Neural cell (in vitro differentiated cells): ENCODE measurements at regions not wholly inside any gene's neighbourhood (a gene's known extent, or its start where the extent isn't known, plus 50 kb on each side); places are given as distances from the start of the nearest gene placed in this dataset.

Experiments used
- H2AFZ ChIP-seq: fragments of 200-600, 300-800 bp; sonication (generic), shearing (Covaris generic); 2 replicates; pipeline ENCODE4 v1.6.0; 2014; ENCODE audit warnings: low read depth, mild to moderate bottlenecking, antibody characterized with exemption, low read length, moderate library complexity
- H3F3A ChIP-seq: fragments of 200-600 bp; shearing (Covaris generic); 2 replicates; pipeline ENCODE4 v1.6.1; 2016; ENCODE audit warnings: mild to moderate bottlenecking, moderate library complexity, mixed read lengths, antibody characterized with exemption, low read length; ENCODE audit not compliant: insufficient read depth, poor library complexity, severe bottlenecking
- H3K27ac ChIP-seq: fragments of 200-600, 300-800 bp; sonication (generic), shearing (Covaris generic); 2 replicates; pipeline ENCODE4 v1.5.1; 2014; ENCODE audit warnings: mild to moderate bottlenecking, low read length, moderate library complexity
- H3K27me3 ChIP-seq: fragments of 300-800, 200-600 bp; sonication (generic), shearing (Covaris generic); 2 replicates; pipeline ENCODE4 v1.6.0; 2014; ENCODE audit warnings: mild to moderate bottlenecking, low read depth, low read length, moderate library complexity; ENCODE audit not compliant: insufficient read depth
- H3K36me3 ChIP-seq: fragments of 300-800, 200-600 bp; sonication (generic), shearing (Covaris generic); 2 replicates; pipeline ENCODE4 v1.5.1; 2014; ENCODE audit warnings: mild to moderate bottlenecking, antibody characterized with exemption, low read length, moderate library complexity; ENCODE audit not compliant: insufficient read depth
- H3K4me2 ChIP-seq: fragments of 300-800, 200-600 bp; sonication (generic), shearing (Covaris generic); 2 replicates; pipeline ENCODE4 v1.6.0; 2014; ENCODE audit warnings: mild to moderate bottlenecking, low read length
- H3K4me3 ChIP-seq: fragments of 300-800, 200-600 bp; sonication (generic), shearing (Covaris generic); 2 replicates; pipeline ENCODE4 v1.5.1; 2014; ENCODE audit warnings: mild to moderate bottlenecking, low read length, moderate library complexity
- H3K79me2 ChIP-seq: fragments of 200-600 bp; shearing (Covaris generic); replicated peaks from 2 replicates; pipeline ENCODE4 v1.6.0; 2014; ENCODE audit warnings: mild to moderate bottlenecking, low read length, moderate library complexity; ENCODE audit not compliant: insufficient read depth
- H3K9ac ChIP-seq: fragments of 300-800, 200-600 bp; sonication (generic), shearing (Covaris generic); 2 replicates; pipeline ENCODE4 v1.6.1; 2016; ENCODE audit warnings: mild to moderate bottlenecking, low read length, mixed read lengths
- H3K9me2 ChIP-seq: fragments of 200-600 bp; shearing (Covaris generic); 2 replicates; pipeline ENCODE4 v1.6.1; 2016; ENCODE audit warnings: mild to moderate bottlenecking, low read length, mixed read lengths; ENCODE audit not compliant: insufficient read depth
- H3K9me3 ChIP-seq: fragments of 200-600, 300-800 bp; sonication (generic), shearing (Covaris generic); 2 replicates; pipeline ENCODE4 v1.6.1; 2016; ENCODE audit warnings: mild to moderate bottlenecking, mixed run types, low read length, moderate library complexity, mixed read lengths
- H4K20me1 ChIP-seq: fragments of 200-600 bp; shearing (Covaris generic); 2 replicates; pipeline ENCODE4 v1.6.1; 2016; ENCODE audit warnings: mild to moderate bottlenecking, mixed run types; ENCODE audit not compliant: insufficient read depth
- EP300 ChIP-seq: fragments of 450-650 bp; conservative IDR thresholded peaks from 2 replicates; pipeline ENCODE4 v1.6.1; 2014; ENCODE audit warnings: antibody characterized with exemption, mild to moderate bottlenecking, moderate library complexity; ENCODE audit not compliant: poor library complexity, severe bottlenecking
- EZH2 ChIP-seq: fragments of 200-600, 300-800 bp; shearing (Covaris generic), sonication (generic); IDR thresholded peaks from 2 replicates; pipeline ENCODE4 v1.6.1; 2014; ENCODE audit warnings: antibody characterized with exemption, low read length, borderline replicate concordance, mild to moderate bottlenecking; ENCODE audit not compliant: insufficient read depth, poor library complexity, severe bottlenecking
- MXI1 ChIP-seq: fragments of 450-650 bp; conservative IDR thresholded peaks from 2 replicates; pipeline ENCODE4 v1.6.1; 2014; ENCODE audit warnings: antibody characterized with exemption, mild to moderate bottlenecking; ENCODE audit not compliant: poor library complexity, severe bottlenecking
- POLR2AphosphoS5 ChIP-seq: IDR thresholded peaks from 2 replicates; pipeline ENCODE4 v1.6.1; 2012
- RAD21 ChIP-seq: fragments of 450-650 bp; conservative IDR thresholded peaks from 2 replicates; pipeline ENCODE4 v1.6.1; 2014; ENCODE audit warnings: antibody characterized with exemption, mild to moderate bottlenecking, moderate library complexity
- SMC3 ChIP-seq: fragments of 450-650 bp; conservative IDR thresholded peaks from 2 replicates; pipeline ENCODE4 v1.6.1; 2014; ENCODE audit warnings: antibody characterized with exemption, mild to moderate bottlenecking, moderate library complexity; ENCODE audit not compliant: poor library complexity
- TAF1 ChIP-seq: IDR thresholded peaks from 2 replicates; pipeline ENCODE4 v1.6.1; 2012; ENCODE audit warnings: low read depth
- TF ChIP-seq, protein P1 (sequence below): fragments of 450-650 bp; IDR thresholded peaks from 2 replicates; pipeline ENCODE4 v1.5.1; 2014; ENCODE audit warnings: antibody characterized with exemption, mild to moderate bottlenecking, moderate library complexity; ENCODE audit not compliant: poor library complexity, severe bottlenecking
- TF ChIP-seq, protein P2 (sequence below): IDR thresholded peaks from 2 replicates; pipeline ENCODE4 v1.6.1; 2012; ENCODE audit warnings: borderline replicate concordance

DNA sequence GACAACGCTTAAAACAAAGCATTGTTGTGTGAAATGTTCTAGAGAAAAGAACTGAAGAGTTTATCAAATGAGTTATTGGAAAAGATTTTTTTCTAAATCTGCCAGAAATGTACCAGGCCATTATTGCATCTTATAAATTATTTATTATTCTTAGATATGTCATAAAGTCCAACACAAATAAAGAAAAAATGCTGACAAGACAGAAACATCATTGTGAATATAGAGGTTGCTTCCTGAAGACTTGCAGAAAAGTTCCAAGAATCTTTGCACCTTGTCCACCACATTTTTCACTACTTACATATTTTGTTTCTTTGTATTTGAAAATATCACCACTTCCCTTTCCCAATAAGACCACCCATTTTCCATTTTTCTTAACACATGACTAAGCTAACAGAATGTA, 545.8 kb downstream of the IQCM start:
- Histone ChIP-seq H3K9me3 (peaks cover 1% of the 10 kb centered on the region), H4K20me1 (no peaks in the 10 kb centered on the region), H3K27ac (no peak overlapping the region), H3K79me2 (no peaks in the 10 kb centered on the region), H3F3A (no peaks in the 10 kb centered on the region), H3K4me2 (no peak overlapping the region), H3K9ac (no peak overlapping the region), H3K9me2 (no peaks in the 10 kb centered on the region), H2AFZ (no peak overlapping the region), H3K4me3 (no peak overlapping the region), H3K27me3 (no peaks in the 10 kb centered on the region), H3K36me3 (no peaks in the 10 kb centered on the region)
- TF ChIP-seq EZH2 (no peak), POLR2AphosphoS5 (no peak), TAF1 (no peak), SMC3 (no peak), EP300 (no peak), RAD21 (no peak), MXI1 (no peak)
- TF ChIP-seq, protein P1, sequence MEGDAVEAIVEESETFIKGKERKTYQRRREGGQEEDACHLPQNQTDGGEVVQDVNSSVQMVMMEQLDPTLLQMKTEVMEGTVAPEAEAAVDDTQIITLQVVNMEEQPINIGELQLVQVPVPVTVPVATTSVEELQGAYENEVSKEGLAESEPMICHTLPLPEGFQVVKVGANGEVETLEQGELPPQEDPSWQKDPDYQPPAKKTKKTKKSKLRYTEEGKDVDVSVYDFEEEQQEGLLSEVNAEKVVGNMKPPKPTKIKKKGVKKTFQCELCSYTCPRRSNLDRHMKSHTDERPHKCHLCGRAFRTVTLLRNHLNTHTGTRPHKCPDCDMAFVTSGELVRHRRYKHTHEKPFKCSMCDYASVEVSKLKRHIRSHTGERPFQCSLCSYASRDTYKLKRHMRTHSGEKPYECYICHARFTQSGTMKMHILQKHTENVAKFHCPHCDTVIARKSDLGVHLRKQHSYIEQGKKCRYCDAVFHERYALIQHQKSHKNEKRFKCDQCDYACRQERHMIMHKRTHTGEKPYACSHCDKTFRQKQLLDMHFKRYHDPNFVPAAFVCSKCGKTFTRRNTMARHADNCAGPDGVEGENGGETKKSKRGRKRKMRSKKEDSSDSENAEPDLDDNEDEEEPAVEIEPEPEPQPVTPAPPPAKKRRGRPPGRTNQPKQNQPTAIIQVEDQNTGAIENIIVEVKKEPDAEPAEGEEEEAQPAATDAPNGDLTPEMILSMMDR, result no peak
- TF ChIP-seq, protein P2, sequence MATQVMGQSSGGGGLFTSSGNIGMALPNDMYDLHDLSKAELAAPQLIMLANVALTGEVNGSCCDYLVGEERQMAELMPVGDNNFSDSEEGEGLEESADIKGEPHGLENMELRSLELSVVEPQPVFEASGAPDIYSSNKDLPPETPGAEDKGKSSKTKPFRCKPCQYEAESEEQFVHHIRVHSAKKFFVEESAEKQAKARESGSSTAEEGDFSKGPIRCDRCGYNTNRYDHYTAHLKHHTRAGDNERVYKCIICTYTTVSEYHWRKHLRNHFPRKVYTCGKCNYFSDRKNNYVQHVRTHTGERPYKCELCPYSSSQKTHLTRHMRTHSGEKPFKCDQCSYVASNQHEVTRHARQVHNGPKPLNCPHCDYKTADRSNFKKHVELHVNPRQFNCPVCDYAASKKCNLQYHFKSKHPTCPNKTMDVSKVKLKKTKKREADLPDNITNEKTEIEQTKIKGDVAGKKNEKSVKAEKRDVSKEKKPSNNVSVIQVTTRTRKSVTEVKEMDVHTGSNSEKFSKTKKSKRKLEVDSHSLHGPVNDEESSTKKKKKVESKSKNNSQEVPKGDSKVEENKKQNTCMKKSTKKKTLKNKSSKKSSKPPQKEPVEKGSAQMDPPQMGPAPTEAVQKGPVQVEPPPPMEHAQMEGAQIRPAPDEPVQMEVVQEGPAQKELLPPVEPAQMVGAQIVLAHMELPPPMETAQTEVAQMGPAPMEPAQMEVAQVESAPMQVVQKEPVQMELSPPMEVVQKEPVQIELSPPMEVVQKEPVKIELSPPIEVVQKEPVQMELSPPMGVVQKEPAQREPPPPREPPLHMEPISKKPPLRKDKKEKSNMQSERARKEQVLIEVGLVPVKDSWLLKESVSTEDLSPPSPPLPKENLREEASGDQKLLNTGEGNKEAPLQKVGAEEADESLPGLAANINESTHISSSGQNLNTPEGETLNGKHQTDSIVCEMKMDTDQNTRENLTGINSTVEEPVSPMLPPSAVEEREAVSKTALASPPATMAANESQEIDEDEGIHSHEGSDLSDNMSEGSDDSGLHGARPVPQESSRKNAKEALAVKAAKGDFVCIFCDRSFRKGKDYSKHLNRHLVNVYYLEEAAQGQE, result no peak

DNA sequence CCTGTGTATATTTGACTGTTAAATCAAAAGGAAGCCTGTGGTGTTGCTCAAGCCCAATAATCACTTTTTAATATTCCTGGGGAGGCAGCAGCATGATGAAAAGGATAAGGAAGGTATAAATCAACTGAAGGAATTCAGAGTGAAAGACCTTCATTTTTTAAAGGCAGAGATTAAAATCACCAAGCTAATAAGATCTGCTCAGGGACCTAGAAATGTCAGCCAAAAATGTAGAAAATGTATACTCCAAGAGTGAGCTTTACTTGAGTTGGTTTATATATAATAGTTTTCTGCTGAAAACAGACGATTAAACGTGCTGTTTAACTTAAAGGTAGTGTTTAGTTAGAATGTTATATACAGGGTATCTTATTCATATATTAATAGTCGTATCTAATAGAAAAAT, 549.3 kb downstream of the IQCM start:
- no peaks in the 10 kb centered on the region for H4K20me1 ChIP-seq
- no peak overlapping the region for H3K4me2 ChIP-seq
- H3K9me2 ChIP-seq, result no peaks in the 10 kb centered on the region
- no peak overlapping the region for H2AFZ ChIP-seq
- H3K4me3 ChIP-seq, result no peak overlapping the region
- H3F3A ChIP-seq, result no peaks in the 10 kb centered on the region
- no peak overlapping the region for H3K27ac ChIP-seq
- TF ChIP-seq, protein P2, result no peak
- TF ChIP-seq SMC3 (no peak), MXI1 (no peak), TAF1 (no peak), POLR2AphosphoS5 (no peak), EP300 (no peak), EZH2 (no peak)
- TF ChIP-seq, protein P1, result no peak
- H3K79me2 ChIP-seq, result no peaks in the 10 kb centered on the region
- no peak overlapping the region for H3K9ac ChIP-seq
- H3K27me3 ChIP-seq, result no peaks in the 10 kb centered on the region
- H3K9me3 ChIP-seq, result peaks cover 4% of the 10 kb centered on the region
- H3K36me3 ChIP-seq, result no peaks in the 10 kb centered on the region
